GM23338 (cell line): ENCODE measurements at regions not wholly inside any gene's neighbourhood (a gene's known extent, or its start where the extent isn't known, plus 50 kb on each side); places are given as distances from the start of the nearest gene placed in this dataset.

Experiments
- ATAC-seq: fragments of 200-7000 bp; cut with Tn5 transposase; 3 replicates; pipeline ENCODE4 v1.9.1; 2020
- DNase-seq: peaks from one replicate; pipeline ENCODE4 v3.0.0-alpha.2; 2015; ENCODE audit warnings: low spot score
- H2AFZ ChIP-seq: fragments of 200-600 bp; sonication (generic); 2 replicates; pipeline ENCODE4 v1.8.0; 2016; ENCODE audit warnings: antibody characterized with exemption, mild to moderate bottlenecking, moderate library complexity
- H3F3A ChIP-seq: fragments of 200-600 bp; sonication (generic); replicated peaks from 2 replicates; pipeline ENCODE4 v1.8.0; 2017; ENCODE audit warnings: antibody characterized with exemption, mixed run types, low read depth
- H3K27ac ChIP-seq: fragments of 200-600 bp; sonication (generic); 2 replicates; pipeline ENCODE4 v1.6.1; 2016; ENCODE audit warnings: low read depth
- H3K27me3 ChIP-seq: fragments of 200-600 bp; sonication (generic); 2 replicates; pipeline ENCODE4 v1.8.0; 2016; ENCODE audit warnings: mild to moderate bottlenecking, mixed run types, moderate library complexity; ENCODE audit not compliant: insufficient read depth
- H3K36me3 ChIP-seq: fragments of 200-600 bp; sonication (generic); 2 replicates; pipeline ENCODE4 v1.8.0; 2016; ENCODE audit warnings: mild to moderate bottlenecking; ENCODE audit not compliant: insufficient read depth
- H3K4me1 ChIP-seq: fragments of 200-600 bp; sonication (generic); 2 replicates; pipeline ENCODE4 v1.8.0; 2016; ENCODE audit warnings: mild to moderate bottlenecking, moderate library complexity; ENCODE audit not compliant: insufficient read depth
- H3K4me2 ChIP-seq: fragments of 200-600 bp; sonication (generic); 2 replicates; pipeline ENCODE4 v1.7.1; 2017; ENCODE audit warnings: mixed run types
- H3K4me3 ChIP-seq: fragments of 200-600 bp; sonication (generic); 2 replicates; pipeline ENCODE4 v1.6.1; 2016; ENCODE audit warnings: mixed run types
- H3K79me2 ChIP-seq: fragments of 200-600 bp; sonication (generic); replicated peaks from 2 replicates; pipeline ENCODE4 v1.8.0; 2017; ENCODE audit warnings: mild to moderate bottlenecking; ENCODE audit not compliant: insufficient read depth
- H3K9me2 ChIP-seq: fragments of 200-600 bp; sonication (generic); 2 replicates; pipeline ENCODE4 v1.8.0; 2017; ENCODE audit not compliant: insufficient read depth
- H4K20me1 ChIP-seq: fragments of 200-600 bp; sonication (generic); replicated peaks from 2 replicates; pipeline ENCODE4 v1.8.0; 2017; ENCODE audit warnings: mild to moderate bottlenecking; ENCODE audit not compliant: insufficient read depth
- H3K27ac Mint-ChIP-seq: 2 replicates; pipeline ENCODE4 v1.8.0; 2020; ENCODE audit warnings: inconsistent platforms, mild to moderate bottlenecking, moderate library complexity, mixed read lengths
- H3K27me3 Mint-ChIP-seq: 3 replicates; pipeline ENCODE4 v1.8.0; 2022; ENCODE audit warnings: low read depth, mild to moderate bottlenecking, moderate library complexity, mixed read lengths, inconsistent platforms; ENCODE audit not compliant: insufficient read depth, poor library complexity
- H3K36me3 Mint-ChIP-seq: 3 replicates; pipeline ENCODE4 v1.8.0; 2021; ENCODE audit warnings: low read depth, mild to moderate bottlenecking, inconsistent platforms, moderate library complexity, mixed read lengths
- H3K4me1 Mint-ChIP-seq: 3 replicates; pipeline ENCODE4 v1.8.0; 2020; ENCODE audit warnings: mild to moderate bottlenecking, inconsistent platforms, mixed read lengths
- H3K4me3 Mint-ChIP-seq: 3 replicates; pipeline ENCODE4 v1.8.0; 2021; ENCODE audit warnings: moderate library complexity, mild to moderate bottlenecking, inconsistent platforms, mixed read lengths
- H3K9me3 Mint-ChIP-seq: 3 replicates; pipeline ENCODE4 v1.8.0; 2020; ENCODE audit warnings: moderate library complexity, mild to moderate bottlenecking, inconsistent platforms, mixed read lengths
- CREB1 ChIP-seq: fragments of 250-450 bp; sonication (Bioruptor Pico); IDR thresholded peaks from 2 replicates; pipeline ENCODE4 v1.5.0; 2020; ENCODE audit warnings: low read depth, mild to moderate bottlenecking, moderate library complexity
- CTCF ChIP-seq, 2 experiments: fragments of 200-600 bp in 1 of 2; sonication (generic) in 1 of 2; conservative IDR thresholded peaks; 2 replicates each; pipeline versions ENCODE4 v1.5.1 to v1.6.1; 2016 to 2017; ENCODE audit warnings: antibody characterized with exemption in 2 of 2, low read depth in 2 of 2, mild to moderate bottlenecking in 2 of 2, moderate library complexity in 1 of 2
- EZH2 ChIP-seq: fragments of 200-600 bp; sonication (generic); IDR thresholded peaks from one replicate; pipeline ENCODE4 v1.8.0; 2017; ENCODE audit warnings: antibody characterized with exemption, mild to moderate bottlenecking, low read depth; ENCODE audit not compliant: unreplicated experiment
- EZH2phosphoT487 ChIP-seq: fragments of 200-600 bp; sonication (generic); IDR thresholded peaks from one replicate; pipeline ENCODE4 v1.8.1; 2018; ENCODE audit warnings: antibody characterized with exemption; ENCODE audit not compliant: unreplicated experiment
- REST ChIP-seq: IDR thresholded peaks from one replicate; pipeline ENCODE4 v1.6.1; 2018; ENCODE audit warnings: antibody characterized with exemption; ENCODE audit not compliant: unreplicated experiment
- ZNF331 ChIP-seq: fragments of 250-450 bp; sonication (Bioruptor Pico); IDR thresholded peaks from 2 replicates; pipeline ENCODE4 v1.5.0; 2020; ENCODE audit warnings: low read depth, mild to moderate bottlenecking, moderate library complexity
- TF ChIP-seq, protein P1 (sequence below): IDR thresholded peaks from 2 replicates; pipeline ENCODE4 v1.6.1; 2016; ENCODE audit warnings: antibody characterized with exemption

- Histone ChIP-seq H3F3A (no peaks in the 10 kb centered on the region), H3K4me1 (no peaks in the 10 kb centered on the region), H3K27ac (no peak overlapping the region), H3K27me3 (no peaks in the 10 kb centered on the region), H3K9me2 (peaks cover 10% of the 10 kb centered on the region; the same call in 1 of the 2 replicates), H4K20me1 (no peaks in the 10 kb centered on the region), H3K36me3 (no peaks in the 10 kb centered on the region), H3K79me2 (no peaks in the 10 kb centered on the region), H2AFZ (no peak overlapping the region), H3K4me2 (no peak overlapping the region), H3K4me3 (no peak overlapping the region)
- H3K36me3 Mint-ChIP-seq: no peaks in the 10 kb centered on the region; the same call in 2 of the 3 replicates
- H3K27me3 Mint-ChIP-seq: peaks cover 10% of the 10 kb centered on the region
- DNase-seq: peak; percentile 89
- H3K4me1 Mint-ChIP-seq: no peaks in the 10 kb centered on the region
- peaks cover 5% of the 10 kb centered on the region; the same call in 2 of the 3 replicates for H3K9me3 Mint-ChIP-seq
- TF ChIP-seq CTCF (conservative IDR thresholded peaks at IDR 0.05; ENCODE audit: low read depth in 2 of 2) (peak; percentile 76 to 95), REST (no peak)
- ATAC-seq: peak; percentile 98
- no peak overlapping the region for H3K4me3 Mint-ChIP-seq
- no peak overlapping the region for H3K27ac Mint-ChIP-seq
Observed at GRCh38 chr16:86252596-86252995, 257.7 kb upstream of the FOXF1 start.

GRCh38 chr16:86255966-86256365, 254.4 kb upstream of the FOXF1 start:
- no peaks in the 10 kb centered on the region for H3K36me3 ChIP-seq
- no peaks in the 10 kb centered on the region for H3F3A ChIP-seq
- no peak overlapping the region for H2AFZ ChIP-seq
- no peaks in the 10 kb centered on the region for H3K4me1 ChIP-seq
- peaks cover 3% of the 10 kb centered on the region for H3K36me3 Mint-ChIP-seq
- H3K9me3 Mint-ChIP-seq: peaks cover 7% of the 10 kb centered on the region; the same call in 2 of the 3 replicates
- H3K27me3 Mint-ChIP-seq: peaks cover 4% of the 10 kb centered on the region
- no peaks in the 10 kb centered on the region for H4K20me1 ChIP-seq
- ATAC-seq: no peak
- H3K4me2 ChIP-seq: no peak overlapping the region
- no peaks in the 10 kb centered on the region for H3K79me2 ChIP-seq
- H3K9me2 ChIP-seq: peaks cover 21% of the 10 kb centered on the region; the same call in 1 of the 2 replicates
- no peaks in the 10 kb centered on the region for H3K27me3 ChIP-seq
- H3K27ac ChIP-seq: no peak overlapping the region
- no peak overlapping the region for H3K4me3 ChIP-seq
- H3K4me3 Mint-ChIP-seq: no peak overlapping the region
- DNase-seq: no peak
- no peaks in the 10 kb centered on the region for H3K4me1 Mint-ChIP-seq
- no peak overlapping the region for H3K27ac Mint-ChIP-seq
- TF ChIP-seq ZNF331 (CRISPR knock-in tag): no peak

- ATAC-seq (no peak), DNase-seq (no peak)
- Histone ChIP-seq H3K4me3 (no peak overlapping the region), H3K4me1 (no peaks in the 10 kb centered on the region), H3K36me3 (no peaks in the 10 kb centered on the region), H3K4me2 (no peak overlapping the region), H2AFZ (peak overlapping the region; percentile 47), H3K9me2 (peaks cover 30% of the 10 kb centered on the region; the same call in 1 of the 2 replicates), H3F3A (no peaks in the 10 kb centered on the region), H4K20me1 (no peaks in the 10 kb centered on the region), H3K27ac (no peak overlapping the region), H3K27me3 (no peaks in the 10 kb centered on the region), H3K79me2 (no peaks in the 10 kb centered on the region)
- H3K9me3 Mint-ChIP-seq: peaks cover 15% of the 10 kb centered on the region
- H3K4me1 Mint-ChIP-seq: no peaks in the 10 kb centered on the region
- no peak overlapping the region for H3K27ac Mint-ChIP-seq
- peaks cover 4% of the 10 kb centered on the region for H3K27me3 Mint-ChIP-seq
- peaks cover 9% of the 10 kb centered on the region for H3K36me3 Mint-ChIP-seq
- no peak overlapping the region for H3K4me3 Mint-ChIP-seq
- TF ChIP-seq ZNF331 (CRISPR knock-in tag): no peak
- TF ChIP-seq EZH2phosphoT487: no peak
- TF ChIP-seq EZH2: no peak
- TF ChIP-seq, protein P1, sequence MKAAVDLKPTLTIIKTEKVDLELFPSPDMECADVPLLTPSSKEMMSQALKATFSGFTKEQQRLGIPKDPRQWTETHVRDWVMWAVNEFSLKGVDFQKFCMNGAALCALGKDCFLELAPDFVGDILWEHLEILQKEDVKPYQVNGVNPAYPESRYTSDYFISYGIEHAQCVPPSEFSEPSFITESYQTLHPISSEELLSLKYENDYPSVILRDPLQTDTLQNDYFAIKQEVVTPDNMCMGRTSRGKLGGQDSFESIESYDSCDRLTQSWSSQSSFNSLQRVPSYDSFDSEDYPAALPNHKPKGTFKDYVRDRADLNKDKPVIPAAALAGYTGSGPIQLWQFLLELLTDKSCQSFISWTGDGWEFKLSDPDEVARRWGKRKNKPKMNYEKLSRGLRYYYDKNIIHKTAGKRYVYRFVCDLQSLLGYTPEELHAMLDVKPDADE: no peak
- TF ChIP-seq CREB1 (CRISPR knock-in tag): no peak
- no peak for TF ChIP-seq REST
Observed at GRCh38 chr16:86256995-86257394, 253.3 kb upstream of the FOXF1 start.
